Activated T-cell treated with anti-CD3 and anti-CD28 coated beads for 24 hours (primary cell): ENCODE measurements at regions not wholly inside any gene's neighbourhood (a gene's known extent, or its start where the extent isn't known, plus 50 kb on each side); places are given as distances from the start of the nearest gene placed in this dataset.

Experiments
- DNase-seq: peaks from one replicate; pipeline ENCODE4 v3.0.0-alpha.2; 2020; ENCODE audit warnings: low read depth

GRCh38 chr2:81703831-81704230 is 1399.3 kb upstream of the LRRTM1 start:
- no peak for DNase-seq

- no peak for DNase-seq
Observed at GRCh38 chr2:81692566-81692965, 1388.0 kb upstream of the LRRTM1 start.

DNA sequence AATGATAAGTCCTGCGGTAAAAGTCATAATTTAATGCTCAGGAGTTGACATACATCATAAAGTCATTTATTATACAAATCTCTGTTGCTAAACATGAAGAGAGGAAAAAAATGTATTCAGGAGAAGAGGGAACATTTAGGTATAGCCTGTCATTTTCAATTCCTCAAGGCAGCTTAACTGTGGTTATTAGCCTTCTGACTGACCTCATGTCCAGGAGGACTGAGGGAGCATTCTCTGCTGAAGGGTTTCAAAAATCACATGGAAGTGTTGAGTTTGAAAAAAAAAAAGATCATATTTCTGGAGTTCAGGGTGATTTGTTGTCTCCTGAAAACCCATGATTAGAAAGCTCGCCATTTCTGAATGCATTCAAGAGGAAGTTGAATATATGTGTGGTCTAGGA is 1371.1 kb upstream of the LRRTM1 start:
- DNase-seq: no peak

DNA sequence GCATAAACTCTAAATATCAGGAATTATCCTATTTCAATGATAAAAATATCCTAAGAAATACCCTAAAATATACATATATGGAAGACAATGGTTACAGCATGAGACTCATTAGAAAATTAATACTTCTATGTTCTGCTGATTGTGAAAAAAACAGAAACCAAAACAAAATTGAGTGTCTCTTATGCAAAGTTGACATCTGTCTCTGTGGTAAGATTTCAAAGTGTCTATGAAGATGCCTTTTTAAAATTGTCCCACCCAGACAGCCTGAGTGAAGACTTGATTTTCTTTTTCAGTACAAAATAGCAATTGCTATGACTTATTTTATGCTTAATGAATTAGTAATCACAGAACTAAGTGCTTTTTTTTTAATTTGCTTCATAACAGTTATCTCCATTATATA is 1368.4 kb upstream of the LRRTM1 start:
- DNase-seq: no peak

- DNase-seq: no peak
Observed at GRCh38 chr2:81672516-81672915, 1368.0 kb upstream of the LRRTM1 start.

- no peak for DNase-seq
Observed at GRCh38 chr2:81670885-81671284, 1366.3 kb upstream of the LRRTM1 start.

DNA sequence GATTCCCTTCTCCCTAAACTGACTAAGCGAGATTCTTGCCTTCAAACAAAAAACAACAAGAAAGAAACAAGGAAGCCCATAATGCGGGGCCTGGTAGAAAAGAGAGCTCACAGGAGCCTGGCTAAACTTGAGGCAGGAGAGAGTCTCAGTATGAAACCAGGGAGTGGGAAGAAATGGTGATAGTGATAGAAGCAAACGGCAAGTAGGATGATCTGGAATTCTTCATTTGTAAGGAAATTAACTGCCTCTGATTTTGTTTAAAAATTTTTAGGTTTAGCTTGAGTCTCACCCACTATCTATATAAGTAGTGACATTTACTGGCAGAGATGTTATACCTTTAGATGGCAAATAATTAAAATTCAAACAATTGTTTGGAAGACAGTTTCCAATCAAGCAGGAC is 1356.5 kb upstream of the LRRTM1 start:
- no peak for DNase-seq

DNA sequence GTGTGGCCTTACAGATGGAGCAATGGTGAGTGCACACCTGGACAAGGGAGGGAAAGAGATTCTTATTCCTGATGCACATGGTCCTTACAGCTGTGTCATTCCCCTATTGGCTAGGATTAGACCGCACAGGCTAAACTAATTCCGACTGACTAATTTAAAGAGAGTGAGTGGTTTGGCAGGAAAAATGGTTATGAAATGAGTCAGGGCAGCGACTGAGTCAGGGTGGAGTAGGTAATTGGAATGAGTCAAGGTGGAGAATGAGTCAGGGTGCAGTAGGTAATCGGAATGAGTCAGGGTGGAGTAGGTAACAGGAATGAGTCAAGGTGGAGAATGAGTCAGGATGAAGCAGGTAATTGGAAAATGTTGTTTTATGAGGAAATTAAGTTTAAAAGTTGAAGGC is 1353.7 kb upstream of the LRRTM1 start:
- DNase-seq: no peak

- no peak for DNase-seq
Observed at GRCh38 chr2:81650048-81650971, 1345.8 kb upstream of the LRRTM1 start.

GRCh38 chr2:81648806-81649205 is 1344.3 kb upstream of the LRRTM1 start:
- no peak for DNase-seq

- DNase-seq: no peak
Observed at GRCh38 chr2:81648370-81648769, 1343.8 kb upstream of the LRRTM1 start.

DNA sequence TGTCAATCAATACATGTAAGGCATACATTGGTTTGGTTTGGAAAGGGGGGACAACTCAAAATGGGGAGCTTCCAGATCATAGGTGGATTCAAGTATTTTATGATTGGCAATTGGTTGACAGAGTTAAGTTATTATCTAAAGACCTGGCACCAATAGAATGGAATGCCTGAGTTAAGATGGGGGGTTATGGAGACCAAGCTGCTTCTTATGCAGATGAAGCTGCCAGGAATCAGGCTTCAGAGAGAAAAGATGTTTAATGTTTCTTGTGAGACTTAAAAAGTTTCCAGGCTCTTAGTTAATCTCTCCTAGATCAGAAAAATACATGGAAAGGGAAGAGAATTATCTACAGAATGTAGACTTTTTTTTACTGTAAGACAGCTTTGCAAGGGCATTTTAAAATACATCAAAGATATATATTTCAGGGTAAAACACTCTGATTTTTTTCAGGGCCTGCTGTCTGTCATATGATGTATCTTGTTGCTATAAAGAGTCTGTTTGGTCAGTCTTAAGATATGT is 1343.2 kb upstream of the LRRTM1 start:
- no peak for DNase-seq

- no peak for DNase-seq
Observed at GRCh38 chr2:81645745-81646301, 1341.3 kb upstream of the LRRTM1 start.

- DNase-seq: no peak
Observed at GRCh38 chr2:81644189-81644588, 1339.6 kb upstream of the LRRTM1 start.

DNA sequence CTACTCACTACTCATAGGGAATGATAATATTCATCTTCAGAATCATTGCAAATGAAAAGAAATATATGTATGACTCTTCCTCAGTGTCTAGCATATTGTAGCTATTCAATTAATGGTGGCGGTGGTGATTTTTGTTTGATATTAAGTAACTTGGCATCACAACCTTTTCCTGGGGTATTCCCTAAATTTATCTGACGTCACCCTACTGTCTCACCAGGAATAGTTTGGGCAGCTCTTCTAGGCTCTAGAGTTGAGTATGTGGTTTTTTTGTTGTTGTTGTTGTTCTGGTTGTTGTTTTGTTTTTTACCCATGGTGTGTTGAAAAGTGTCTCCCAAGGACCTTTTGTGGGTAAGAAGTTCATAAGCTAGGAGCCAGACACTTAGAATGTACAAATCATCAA is 1320.3 kb upstream of the LRRTM1 start:
- no peak for DNase-seq

GRCh38 chr2:81600088-81600487 is 1295.5 kb upstream of the LRRTM1 start:
- no peak for DNase-seq

GRCh38 chr2:81598453-81598852 is 1293.9 kb upstream of the LRRTM1 start:
- no peak for DNase-seq

- no peak for DNase-seq
Observed at GRCh38 chr2:81589406-81589805, 1284.9 kb upstream of the LRRTM1 start.

- no peak for DNase-seq
Observed at GRCh38 chr2:81583311-81584108, 1279.0 kb upstream of the LRRTM1 start.

DNA sequence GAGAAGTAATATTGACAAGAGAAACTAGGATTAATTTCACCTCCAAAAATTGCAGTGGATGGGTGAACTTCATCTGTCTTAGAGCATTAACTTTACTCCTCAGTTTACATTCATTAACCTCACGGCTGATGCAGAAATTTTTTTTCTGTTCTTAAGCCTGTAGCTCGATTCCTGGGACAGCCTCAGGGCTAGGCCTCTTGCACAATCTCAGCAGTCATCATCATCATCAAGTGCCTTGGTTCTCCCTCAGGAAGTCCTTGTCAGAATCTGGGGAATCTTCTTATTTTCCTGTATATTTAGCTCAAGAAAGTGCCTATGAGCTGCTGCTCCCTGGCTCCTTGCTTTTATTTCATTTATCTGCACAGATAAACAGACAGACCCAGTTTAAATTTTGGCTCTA is 1272.2 kb upstream of the LRRTM1 start:
- no peak for DNase-seq

DNA sequence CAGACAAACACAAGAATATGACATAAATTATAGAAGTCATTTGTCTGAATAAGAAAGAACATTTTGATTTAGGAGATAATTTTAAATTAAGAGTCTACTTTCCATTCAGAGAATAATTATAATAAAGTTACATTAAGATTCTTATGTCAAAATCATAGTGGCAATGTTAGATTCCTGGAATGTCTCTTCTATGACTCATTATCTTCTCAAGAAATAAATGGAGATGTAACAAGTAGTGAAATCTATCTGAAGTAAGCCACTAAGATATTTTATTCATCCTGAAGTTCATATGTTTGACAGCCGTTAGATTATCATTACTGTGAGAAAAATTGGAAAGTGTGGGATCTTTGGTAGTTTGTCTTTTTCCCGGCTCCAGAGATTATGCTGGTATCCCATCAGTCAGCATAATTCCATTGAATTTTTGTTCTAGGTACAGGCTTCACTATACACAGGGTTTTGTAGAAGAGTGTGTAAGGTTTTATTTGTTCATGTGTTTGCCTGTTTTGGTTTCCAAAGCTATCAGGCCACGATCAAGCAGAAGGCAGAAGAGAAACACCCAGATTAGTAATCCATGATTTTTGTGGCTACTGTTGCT is 1246.6 kb upstream of the LRRTM1 start:
- DNase-seq: no peak

- no peak for DNase-seq
Observed at GRCh38 chr2:81550277-81550676, 1245.7 kb upstream of the LRRTM1 start.
